Adrenal gland (tissue), 5 donors: ENCODE measurements at regions not wholly inside any gene's neighbourhood (a gene's known extent, or its start where the extent isn't known, plus 50 kb on each side); places are given as distances from the start of the nearest gene placed in this dataset.

Source experiments
- POLR2A ChIP-seq, 2 donors: fragments of 450-650 bp; IDR thresholded peaks; one replicate each; pipeline ENCODE4 v1.6.1; 2017; ENCODE audit warnings: antibody characterized with exemption in 2 of 2, mild to moderate bottlenecking in 2 of 2, moderate library complexity in 1 of 2
- TF ChIP-seq, protein P1 (sequence below), 6 experiments: fragments of 450-650 bp in 4 of 6; fragments of 200-600 bp in 2 of 6; sonication (generic) in 1 of 6; IDR thresholded peaks; 1 replicate in 5 of 6; 2 replicates in 1 of 6; pipeline versions ENCODE4 v1.5.1 to v1.8.0; 2016 to 2021; ENCODE audit warnings: antibody characterized with exemption in 6 of 6, mild to moderate bottlenecking in 2 of 6, moderate library complexity in 1 of 6
- donor health status: DM: no; HTN: no; CAD: no.

DNA sequence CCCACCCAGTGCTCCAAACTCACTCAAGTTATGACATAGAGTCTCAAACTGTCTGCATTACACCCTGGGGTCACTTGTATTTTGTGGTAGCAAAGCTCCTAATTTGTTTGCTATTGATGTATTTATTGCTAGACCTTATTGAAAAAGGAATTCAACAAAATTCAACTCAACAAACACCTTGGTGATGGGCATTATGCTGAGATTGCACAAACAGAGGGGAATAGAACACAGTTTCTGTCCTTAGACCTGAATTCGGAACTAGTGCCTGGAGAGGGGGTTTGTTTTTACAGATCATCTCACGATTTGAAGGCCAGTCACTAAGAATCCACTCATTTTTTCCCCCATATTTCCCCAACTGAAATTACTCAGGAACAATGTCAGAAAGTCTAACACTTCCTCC is 53.5 kb upstream of the MAPK4 start:
- TF ChIP-seq, protein P1, sequence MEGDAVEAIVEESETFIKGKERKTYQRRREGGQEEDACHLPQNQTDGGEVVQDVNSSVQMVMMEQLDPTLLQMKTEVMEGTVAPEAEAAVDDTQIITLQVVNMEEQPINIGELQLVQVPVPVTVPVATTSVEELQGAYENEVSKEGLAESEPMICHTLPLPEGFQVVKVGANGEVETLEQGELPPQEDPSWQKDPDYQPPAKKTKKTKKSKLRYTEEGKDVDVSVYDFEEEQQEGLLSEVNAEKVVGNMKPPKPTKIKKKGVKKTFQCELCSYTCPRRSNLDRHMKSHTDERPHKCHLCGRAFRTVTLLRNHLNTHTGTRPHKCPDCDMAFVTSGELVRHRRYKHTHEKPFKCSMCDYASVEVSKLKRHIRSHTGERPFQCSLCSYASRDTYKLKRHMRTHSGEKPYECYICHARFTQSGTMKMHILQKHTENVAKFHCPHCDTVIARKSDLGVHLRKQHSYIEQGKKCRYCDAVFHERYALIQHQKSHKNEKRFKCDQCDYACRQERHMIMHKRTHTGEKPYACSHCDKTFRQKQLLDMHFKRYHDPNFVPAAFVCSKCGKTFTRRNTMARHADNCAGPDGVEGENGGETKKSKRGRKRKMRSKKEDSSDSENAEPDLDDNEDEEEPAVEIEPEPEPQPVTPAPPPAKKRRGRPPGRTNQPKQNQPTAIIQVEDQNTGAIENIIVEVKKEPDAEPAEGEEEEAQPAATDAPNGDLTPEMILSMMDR (IDR thresholded peaks at IDR 0.05) = no peak
- TF ChIP-seq POLR2A (IDR thresholded peaks at IDR 0.05) = no peak
